NK-92 treated with Interleukin-12 subunit alpha and Interleukin-12 subunit beta, amount 100 ng/mL, for 24 hours (cell line): ENCODE measurements at regions not wholly inside any gene's neighbourhood (a gene's known extent, or its start where the extent isn't known, plus 50 kb on each side); places are given as distances from the start of the nearest gene placed in this dataset.

Experiments
- DNase-seq: peaks from one replicate; lab custom pipeline; 2025; lab: John Stamatoyannopoulos, UW

DNA sequence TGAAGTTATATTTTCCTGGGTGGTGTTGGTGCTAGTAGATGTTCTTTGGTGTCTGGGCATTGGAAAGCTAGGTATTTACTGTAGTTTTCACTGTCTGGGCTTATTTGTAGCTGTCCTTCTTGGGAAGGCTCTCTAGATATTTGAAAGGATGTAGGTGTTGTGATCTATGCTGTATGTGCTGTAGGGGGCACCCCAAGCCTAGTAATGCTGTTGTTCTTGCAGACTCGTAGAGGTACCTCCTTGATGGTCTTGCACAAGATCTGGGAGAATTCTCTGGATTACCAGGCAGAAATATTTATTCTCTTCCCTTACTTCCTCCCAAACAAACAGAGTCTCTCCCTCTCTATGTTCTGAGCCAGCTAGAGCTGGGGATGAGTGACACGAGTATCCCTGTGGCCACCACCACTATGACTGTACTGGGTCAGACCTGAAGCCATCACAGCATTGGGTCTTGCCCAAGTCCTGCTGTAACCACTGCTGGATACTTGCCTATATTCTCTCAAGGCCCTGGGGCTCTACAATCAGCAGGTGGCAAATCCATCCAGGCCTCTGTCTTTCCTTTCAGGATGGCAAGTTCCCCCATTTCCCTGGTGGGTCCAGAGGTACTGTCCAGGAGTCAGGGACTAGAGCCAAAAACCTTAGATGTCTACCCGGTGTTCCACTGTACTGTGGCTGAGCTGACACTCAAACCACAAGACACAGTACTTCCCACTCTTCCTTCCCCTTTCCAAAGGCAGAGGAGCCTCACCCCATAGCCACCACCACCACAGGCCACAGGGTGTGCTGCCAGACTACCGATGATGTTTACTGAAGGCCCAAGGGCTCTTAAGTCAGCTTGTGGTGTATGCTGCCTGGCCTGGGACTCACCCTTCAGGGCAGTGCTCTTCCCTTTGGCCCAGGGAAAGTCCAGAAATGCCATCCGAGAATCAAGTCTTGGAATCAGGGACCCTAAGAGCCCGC, 195.2 kb upstream of the DPPA4 start:
- DNase-seq, result peak; percentile 9

DNA sequence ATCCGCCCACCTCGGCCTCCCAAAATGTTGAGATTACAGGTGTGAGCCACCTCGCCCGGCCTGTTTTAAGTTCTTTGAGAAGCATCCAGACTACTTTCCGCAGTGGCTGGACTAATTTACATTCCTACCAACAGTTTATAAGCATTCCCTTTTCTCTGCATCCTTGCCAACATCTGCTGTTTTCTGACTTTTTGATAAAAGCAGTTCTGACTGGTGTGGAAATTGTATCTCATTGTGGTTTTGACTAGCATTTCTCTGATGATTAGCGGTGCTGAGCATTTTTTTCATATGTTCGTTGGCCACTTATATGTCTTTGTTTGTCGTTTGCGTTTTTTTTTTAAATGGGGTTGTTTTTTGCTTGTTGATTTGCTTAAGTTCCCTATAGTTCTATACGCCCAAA, 208.4 kb upstream of the DPPA4 start:
- no peak for DNase-seq

DNA sequence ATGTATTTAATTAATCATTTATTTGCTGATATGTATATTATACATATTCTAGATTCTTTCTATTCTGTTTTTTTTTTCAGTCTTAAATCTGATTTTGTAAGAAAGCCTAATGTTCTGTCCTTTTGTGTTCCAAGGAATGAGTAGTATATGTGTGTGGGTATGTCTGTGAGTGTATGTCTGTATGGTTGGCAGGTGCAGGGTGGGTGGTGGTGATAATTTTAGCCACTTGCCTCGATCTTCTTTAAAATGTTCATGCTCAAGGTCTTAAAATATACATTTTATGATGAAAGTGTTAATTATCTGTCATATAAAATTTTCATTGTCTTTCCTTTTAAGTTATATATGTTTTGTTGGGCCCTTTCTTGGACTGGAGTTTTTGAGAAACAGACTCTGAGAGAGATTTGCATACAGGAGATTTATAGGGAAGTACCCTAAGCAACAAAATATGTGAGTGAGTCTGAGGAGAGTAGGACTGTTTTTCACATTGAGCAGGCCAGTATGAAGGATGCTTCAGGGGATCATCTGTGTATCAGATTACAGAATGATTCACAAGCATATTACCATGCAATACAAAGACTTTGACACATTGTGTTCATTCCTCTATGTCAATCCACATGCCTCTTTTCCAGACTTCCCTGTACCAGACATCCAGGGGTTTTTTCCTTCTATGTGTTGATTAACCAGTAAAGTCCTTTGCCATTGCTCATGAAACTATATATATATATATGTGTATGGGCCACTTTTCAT, 211.0 kb upstream of the DPPA4 start:
- no peak for DNase-seq

DNA sequence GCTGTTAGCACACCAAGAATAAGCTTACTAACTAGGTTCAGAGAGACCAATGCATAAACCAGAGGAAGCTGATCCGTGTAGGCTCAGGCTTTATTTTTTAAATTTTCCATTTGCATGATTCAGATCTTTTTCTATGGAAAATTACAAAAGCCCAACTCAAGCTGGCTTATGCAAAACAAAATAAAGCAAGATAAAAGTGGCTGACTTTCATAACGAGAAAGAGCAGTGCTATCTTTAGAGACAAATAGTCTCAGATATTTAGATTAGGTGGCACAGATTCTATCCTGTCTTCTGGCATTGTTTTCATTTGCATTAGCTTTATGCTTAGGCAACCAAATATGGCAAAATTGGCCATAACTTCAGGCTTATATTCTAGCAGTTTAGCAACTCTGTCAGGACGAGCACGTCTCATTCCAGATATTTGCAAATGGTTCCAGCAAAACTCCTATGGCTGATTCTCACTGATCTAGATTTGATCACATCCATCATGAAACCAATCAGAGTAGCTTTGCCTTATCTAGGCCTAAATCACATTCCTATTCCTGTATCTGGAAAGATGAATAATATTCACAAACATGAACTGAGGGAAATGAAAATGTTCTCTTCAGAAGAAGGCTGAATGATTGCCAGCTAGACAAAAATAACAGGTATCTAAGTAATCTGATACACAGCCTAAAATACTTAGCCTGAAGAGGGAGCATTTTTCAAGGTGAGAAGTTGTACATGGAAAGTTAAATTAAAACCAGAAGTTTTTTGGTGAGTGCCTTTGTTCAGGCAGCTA, 216.4 kb upstream of the DPPA4 start:
- no peak for DNase-seq

DNA sequence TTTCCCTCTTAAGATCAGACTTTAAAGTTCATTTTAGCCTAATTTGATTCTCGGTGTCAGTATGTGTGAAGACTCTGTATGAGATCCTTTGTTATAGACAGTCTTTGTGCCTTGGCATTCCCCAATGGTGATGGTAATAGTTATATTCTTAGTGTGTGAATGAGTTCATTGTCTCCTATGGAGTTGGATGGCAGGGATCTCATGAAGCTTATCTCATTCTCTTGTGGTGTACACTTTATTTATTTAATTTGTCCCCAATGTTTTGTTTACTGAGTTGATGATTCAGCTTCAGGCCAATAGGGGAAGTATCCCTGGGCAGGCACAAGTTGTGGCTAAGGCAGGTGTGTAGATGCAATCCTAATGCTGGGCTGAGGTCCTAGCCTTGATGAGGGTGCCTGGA, 222.0 kb upstream of the DPPA4 start:
- no peak for DNase-seq

DNA sequence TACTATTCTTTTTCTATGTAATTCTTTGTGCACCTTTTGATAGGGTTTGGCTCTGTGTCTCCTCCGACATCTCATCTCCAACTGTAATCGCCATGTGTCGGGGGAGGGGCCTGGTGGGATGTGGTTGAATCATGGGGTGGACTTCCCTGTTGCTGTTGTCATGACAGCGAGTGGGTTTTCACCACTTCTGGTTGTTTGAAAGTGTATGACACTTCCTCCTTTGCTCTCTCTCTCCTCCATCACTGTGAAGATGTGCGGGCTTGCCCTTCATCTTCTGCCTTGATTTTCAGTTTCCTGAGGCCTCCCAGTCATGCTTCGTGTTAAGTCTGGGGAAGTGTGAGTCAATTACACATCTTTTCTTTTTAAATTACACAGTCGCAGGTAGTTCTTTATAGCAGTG, 225.8 kb upstream of the DPPA4 start:
- no peak for DNase-seq

DNA sequence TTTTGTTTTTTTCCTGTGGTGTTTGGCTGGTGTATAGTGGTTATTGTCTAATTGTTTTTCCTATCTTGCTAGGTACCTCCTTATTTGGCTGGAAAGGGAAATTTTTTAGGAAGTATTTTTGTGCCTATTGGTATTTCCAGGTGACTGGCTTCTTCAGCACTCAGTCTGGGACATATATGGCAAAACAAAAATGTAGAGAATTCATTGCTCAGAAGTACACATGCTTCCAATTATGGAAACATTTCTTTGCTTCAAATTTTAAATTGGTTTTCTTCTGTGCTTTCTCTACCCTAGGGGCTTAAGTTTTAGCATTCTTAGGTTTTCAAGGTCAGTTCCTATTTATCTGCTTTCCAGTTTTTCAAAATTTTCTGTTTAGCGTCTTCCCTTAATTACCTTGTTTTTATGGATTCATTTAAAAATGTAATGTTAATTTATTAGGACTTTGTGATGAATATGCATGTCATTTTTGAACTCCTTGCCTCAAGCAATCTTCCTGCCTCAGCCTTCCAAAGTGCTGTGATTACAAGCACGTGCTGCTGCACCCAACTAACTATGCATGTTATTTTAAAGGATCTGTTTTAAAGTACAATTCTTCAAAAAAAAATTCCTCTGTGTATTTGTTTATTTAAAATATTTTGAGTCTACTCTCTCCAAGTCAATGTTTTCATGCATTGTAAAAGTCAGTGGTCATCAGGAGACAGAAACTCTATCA, 231.9 kb upstream of the DPPA4 start:
- DNase-seq, result no peak

DNA sequence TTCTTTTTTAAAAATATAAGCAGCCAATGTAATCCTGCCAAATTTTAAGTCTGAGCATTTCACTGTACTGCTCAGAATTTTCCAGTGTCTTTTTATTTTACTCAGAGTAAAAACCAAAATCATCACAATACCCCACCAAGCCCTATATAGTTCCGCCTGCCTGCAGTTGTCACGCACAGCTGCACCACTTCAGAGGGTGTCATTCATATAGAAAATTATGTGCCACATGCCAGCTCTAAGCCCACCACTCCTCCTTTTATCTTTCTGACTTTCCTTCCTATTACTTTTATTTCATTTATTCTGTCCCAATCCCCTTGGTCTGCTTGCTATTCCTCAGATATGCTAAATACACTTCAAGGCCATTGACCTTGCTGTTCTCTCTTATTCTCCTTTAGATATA, 233.1 kb upstream of the DPPA4 start:
- no peak for DNase-seq

DNA sequence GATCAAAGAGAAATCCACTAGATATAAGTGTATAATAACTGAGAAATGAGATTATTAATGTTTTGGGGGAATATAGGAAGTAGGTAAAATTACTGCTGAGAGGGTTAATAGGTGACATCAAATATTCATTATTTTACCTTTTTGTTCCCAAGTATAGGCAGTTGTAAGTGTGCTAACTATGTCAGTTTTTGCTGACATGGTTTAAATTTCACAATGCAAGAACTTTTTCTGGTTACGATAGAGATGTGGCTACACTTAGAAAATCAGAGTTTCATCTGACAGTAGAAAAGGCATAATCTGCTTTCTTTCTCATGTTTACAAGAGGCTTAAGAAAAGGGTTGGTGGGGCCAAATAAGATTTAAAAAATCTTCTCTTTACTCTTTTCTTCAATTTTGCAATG, 235.0 kb upstream of the DPPA4 start:
- DNase-seq, result no peak

DNA sequence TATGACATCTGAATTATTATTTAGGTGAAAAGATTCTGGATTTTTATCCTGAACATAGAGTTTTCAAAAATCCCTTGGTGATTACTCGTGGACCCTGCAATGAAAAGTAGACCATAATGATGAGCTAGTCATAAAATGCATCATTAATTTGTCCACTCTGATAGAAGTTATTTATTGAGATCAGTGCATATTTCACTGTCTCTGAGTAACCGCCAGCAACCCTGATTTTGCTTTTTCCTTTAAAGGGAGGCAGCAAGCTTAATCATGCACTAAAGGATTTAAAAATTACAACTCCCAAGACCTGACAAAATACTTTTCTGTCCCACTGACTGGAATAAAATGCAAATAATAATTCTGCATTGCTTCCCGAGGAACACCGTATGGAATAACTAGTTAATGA, 259.6 kb upstream of the DPPA4 start:
- DNase-seq, result no peak

DNA sequence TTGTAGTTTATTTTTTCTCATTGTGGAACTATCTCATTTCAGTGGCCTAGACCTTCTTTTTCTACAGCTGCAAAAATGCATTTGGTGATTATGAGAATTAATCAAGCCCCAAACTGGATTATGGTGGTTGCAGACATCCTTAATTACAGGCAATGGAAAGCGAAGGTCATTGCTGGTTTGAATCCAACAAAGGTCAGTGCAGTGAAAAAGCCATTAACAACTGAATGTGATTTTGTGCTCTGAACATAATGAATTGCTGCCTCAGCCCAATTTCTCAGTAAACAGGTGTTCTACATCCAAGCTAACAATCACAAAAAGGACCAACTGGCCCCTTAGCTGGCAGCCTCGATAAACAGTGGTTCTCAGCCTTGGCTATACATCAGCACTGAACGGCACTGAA, 260.1 kb upstream of the DPPA4 start:
- DNase-seq, result no peak

DNA sequence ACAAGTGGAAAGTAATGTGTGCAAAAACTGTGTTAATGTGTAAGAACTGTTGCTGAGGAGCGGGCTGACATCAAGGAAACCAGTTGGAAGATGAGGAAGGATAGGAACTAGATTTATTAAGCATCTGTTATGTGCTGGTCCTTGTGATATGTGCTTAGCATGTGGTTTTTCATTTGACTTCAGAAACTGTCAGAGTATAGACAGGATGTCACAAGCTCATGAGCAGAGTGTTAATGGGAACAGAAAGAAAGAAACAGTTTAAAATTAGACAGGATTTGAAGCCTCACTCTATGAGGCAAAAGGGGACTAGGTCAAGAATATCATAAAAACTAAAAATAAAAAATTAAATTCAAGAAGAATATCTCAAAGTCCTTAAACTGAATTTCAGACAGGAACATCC, 270.6 kb upstream of the DPPA4 start:
- no peak for DNase-seq

DNA sequence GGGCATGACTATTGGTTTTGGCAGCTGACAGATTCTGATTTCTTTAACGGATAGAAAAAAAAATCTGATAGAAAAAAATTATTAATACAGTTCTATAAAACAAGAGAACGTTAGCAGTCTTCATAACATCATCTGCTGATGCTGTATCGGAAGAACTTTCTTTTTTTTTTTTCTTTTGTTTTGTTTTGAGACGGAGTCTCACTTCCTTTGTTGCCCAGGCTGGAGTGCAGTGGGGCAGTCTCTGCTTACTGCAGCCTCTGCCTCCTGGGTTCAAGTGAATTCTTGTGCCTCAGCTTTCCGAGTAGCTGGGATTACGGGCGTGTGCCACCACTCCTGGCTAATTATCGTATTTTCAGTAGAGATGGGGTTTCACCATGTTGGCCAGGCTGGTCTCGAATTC, 271.2 kb upstream of the DPPA4 start:
- DNase-seq, result no peak

DNA sequence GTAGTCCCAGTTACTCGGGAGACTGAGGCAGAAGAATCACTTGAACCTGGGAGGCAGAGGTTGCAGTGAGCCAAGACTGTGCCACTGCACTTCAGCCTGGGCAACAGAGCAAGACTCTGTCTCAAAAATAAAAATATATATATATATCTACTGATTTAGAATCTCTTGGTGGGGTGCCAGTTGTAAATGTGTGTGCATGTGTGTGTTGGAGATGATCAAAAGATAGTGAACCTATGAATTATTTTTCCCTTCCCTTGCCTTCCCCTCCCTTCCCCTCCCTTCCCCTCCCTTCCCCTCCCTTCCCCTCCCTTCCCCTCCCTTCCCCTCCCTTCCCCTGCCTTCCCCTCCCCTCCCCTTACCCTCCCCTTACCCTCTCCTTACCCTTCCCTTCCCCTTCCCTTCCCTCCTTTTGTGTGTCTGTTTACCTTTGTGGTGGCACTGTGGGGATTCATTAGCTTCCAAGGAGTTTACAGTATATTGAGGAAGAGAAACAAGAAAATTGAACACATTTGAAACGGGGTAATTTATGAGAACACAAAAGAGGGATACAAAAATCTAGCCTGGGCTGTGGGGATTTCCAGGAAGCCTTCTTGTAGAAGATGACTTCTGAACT, 281.5 kb upstream of the DPPA4 start:
- no peak for DNase-seq

DNA sequence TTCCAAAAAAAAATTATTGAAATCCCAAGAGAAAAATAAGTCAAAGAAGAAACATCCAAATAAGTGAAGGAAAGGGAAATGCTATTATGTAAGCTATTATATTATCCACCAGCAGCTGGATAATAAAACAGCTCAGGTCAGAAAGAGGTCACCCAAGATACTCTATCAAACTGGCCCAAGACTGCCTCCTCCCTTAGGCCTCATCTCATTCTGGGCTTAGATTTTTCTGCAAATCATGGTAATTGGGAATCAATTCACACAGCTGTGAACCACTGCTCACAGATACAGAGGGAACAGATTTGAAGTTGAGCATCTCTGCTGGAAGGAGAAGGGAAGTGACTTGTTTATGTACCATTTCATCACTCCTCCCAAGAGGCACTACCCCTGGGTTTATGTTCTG, 294.6 kb upstream of the DPPA4 start:
- DNase-seq, result no peak

DNA sequence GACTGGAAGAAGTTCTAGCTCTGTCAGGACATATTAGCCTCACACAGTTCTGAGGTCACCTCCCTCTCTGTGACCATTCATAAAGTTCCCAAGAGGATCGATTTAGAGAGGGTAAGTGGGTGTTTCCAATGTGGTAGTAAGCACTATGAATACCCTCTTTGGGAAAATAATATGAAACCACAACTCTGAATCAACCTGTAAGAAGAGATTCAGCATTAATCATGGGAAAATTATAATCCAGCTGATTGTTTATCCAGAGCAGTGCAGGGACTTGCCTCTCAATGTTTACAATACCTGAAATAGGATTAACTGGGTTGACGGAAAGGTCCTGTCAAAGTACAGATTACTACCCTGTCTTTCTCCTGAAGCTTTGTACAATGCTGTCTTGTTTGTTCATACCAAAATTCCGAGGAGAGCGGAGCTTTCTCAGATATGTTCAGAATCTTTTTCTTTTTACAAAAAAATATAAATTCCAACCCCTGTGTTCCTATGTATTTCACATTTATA, 302.9 kb upstream of the DPPA4 start:
- no peak for DNase-seq

DNA sequence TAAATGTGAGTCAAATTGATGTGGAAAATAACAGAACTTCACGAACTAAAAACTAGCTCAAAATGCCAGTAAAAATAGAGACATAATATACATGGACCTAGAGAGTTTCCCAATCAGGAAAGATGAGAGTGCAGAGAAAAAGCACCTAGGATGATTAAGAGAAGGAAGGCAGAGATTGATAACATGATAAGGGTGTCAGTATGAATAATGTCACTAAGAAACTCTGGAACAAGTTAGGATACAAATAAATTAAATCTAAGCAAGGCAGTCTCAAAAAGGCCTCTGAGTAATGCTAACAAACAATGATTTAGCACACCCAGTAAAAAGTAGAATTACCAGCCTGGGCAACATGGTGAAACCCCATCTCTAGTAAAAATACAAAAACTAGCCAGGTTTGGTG, 304.7 kb upstream of the DPPA4 start:
- no peak for DNase-seq

DNA sequence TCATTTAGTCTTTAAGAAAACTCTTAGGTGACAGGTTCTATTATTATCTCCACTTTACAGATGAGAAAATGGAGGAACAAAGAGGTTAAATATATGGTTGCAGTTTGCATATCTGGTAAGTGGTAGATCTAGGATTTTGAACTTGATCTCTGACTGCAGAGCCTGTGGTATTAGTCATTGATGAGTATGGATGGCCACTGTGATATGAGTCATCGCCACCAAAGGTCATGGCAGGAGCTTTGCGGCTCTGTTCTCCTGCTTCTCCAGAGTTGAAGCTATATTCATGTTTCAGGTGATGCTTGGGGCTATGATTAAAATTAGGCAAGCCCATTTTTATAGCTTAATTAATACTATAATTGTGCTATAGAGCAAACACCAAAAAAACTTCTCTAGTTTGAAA, 306.2 kb upstream of the DPPA4 start:
- DNase-seq, result no peak

DNA sequence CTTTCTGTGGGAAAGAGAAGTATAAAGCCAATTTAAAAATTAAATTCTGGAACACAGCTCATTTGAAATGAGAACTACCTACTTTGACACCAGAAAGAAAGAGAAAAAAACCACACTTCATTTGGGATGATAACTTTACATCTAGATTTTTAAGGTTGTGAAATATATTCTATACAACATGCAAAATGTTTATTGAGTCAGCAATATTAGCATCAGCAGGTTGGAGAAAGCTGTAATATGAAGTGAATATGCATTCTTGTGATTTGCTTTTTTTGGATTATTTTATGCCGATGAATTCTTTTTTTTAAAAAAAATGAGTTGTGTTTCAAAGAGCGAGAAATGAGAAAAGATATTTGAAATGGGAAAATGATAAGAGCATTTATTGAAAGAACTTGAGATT, 307.0 kb upstream of the DPPA4 start:
- no peak for DNase-seq

DNA sequence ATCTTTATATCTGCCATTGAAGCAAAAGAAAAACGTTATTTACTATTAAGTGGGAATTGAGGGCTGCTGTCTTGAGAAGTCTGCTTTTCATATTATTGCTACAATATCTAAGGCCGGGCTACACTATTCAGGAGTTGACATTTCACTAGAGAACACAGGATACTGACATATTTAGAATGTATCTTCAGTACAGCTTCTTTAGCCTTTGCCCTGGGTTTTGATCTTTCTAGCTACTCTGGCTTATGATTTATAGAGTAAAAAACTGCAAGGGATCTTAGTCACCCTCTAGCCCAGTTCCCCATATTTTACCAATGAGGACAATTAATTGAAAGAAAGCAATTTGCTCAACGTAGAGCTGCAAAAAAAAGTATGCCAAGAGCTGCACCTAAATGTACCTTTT, 307.4 kb upstream of the DPPA4 start:
- no peak for DNase-seq

DNA sequence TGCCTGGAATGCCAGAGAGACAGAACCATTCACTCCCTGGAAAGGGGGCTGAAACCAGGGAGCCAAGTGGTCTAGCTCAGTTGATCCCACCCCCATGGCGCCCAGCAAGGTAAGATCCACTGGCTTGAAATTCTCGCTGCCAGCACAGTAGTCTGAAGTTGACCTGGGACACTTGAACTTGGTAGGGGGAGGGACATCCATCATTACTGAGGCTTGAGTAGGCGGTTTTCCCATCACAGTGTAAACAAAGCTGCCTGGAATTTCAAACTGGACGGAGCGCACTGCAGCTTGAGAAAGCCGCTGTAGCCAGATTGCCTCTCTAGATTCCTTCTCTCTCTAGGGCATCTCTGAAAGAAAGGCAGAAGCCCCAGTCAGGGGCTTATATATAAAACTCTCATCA, 310.7 kb upstream of the DPPA4 start:
- no peak for DNase-seq
